ENCODE measurements at regions not wholly inside any gene's neighbourhood (a gene's known extent, or its start where the extent isn't known, plus 50 kb on each side); places are given as distances from the start of the nearest gene placed in this dataset.

- TF ChIP-seq POLR2A (IDR thresholded peaks at IDR 0.05; ENCODE audit: low read depth, low read length) (no peak), POLR2AphosphoS5 (IDR thresholded peaks at IDR 0.05; ENCODE audit: low read depth, low read length) (no peak), TAF1 (IDR thresholded peaks at IDR 0.05; ENCODE audit: borderline replicate concordance, low read depth, low read length) (no peak)
These were observed 590.4 kb downstream of the PLPP3 start for GRCh38 chr1:55988963-55989452.
